ENCODE measurements at regions not wholly inside any gene's neighbourhood (a gene's known extent, or its start where the extent isn't known, plus 50 kb on each side); places are given as distances from the start of the nearest gene placed in this dataset.

DNA sequence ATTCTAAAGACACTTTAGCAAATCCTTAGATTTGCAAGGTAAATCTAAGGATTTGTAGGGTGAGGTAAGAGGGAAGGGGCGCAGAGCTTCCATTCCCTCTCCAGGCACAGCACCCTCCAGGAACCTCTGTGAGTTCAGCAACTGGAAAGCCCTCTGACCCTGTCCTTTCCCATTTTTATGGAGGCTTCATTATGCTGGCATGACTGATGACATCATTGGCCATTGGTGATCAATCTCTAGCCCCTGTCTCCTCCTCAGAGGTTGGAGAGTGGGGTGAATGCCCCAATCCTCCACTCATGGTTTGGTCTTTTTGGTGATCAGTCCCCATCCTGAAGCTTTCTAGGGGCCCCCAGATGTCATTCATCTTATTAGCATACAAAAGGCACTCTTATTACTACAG lies 187.8 kb downstream of the TSN start:
- H3K4me3 ChIP-seq (ENCODE audit: control insufficient read depth, low read depth, low read length), result no peak overlapping the region
- TF ChIP-seq CTCF (conservative IDR thresholded peaks at IDR 0.05; ENCODE audit: control insufficient read depth, insufficient read depth, low read depth, low read length), result no peak
- no peak for DNase-seq (ENCODE audit: low read depth)

DNA sequence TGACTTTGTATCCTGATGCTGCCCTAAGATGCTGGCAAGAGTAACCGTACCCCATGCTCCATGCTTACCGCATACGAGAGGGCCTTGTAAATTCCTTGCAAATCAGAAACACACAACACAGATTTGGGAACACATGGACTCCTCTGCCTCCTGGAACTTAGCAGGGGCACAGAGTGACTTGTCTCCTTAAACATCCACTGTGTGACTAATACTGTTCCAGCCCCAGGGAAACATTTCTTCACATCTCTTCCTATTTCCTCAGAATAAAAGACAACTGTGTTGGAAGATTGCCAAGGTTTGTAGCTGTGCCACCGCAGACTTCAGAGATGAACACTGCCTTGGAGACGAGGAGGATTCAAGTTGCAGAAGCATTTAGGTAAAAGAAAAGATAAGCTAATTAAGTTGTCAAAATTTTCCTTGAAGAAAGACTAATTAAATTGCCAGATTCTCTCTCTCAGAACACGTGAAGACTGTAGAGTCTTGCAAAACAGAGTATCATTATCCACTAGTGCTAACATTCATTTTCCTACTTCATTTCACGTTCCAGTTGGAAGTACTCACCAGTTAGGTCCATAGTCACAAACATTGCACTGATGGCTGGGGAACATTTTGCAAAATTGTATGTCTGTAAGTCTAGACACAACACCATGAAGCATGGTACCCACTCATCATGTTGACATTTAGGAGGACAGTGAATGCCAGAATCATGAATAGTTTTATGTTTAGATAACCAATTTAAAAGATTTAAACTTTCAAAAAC lies 188.8 kb downstream of the TSN start:
- H3K4me3 ChIP-seq (ENCODE audit: control insufficient read depth, low read depth, low read length), result no peak overlapping the region
- TF ChIP-seq CTCF (conservative IDR thresholded peaks at IDR 0.05; ENCODE audit: control insufficient read depth, insufficient read depth, low read depth, low read length), result no peak
- DNase-seq (ENCODE audit: low read depth), result peak; percentile 93

DNA sequence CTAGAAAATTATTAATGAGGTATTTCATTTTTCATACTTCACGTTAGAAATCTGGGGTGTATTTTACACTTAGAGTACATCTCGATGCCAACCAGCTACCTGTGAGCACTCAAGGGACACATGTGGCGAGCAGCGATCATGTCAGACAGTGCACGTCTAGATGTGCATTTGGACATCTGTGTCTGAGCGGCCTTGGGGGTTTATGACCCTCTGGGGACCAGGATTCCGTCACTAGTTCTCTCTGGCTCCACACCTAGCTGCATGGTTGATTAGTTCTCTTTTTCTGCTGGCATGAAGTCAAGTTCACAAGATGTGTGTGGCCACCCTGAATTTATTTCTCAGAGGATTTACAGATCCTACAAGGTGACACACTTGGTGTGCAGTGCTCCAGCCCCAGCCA lies 192.2 kb downstream of the TSN start:
- DNase-seq (ENCODE audit: low read depth), result no peak
- no peak overlapping the region for H3K4me3 ChIP-seq (ENCODE audit: control insufficient read depth, low read depth, low read length)
- TF ChIP-seq CTCF (conservative IDR thresholded peaks at IDR 0.05; ENCODE audit: control insufficient read depth, insufficient read depth, low read depth, low read length), result no peak

GRCh38 chr2:121949271-121949670 lies 193.8 kb downstream of the TSN start:
- no peak for DNase-seq (ENCODE audit: low read depth)
- no peak overlapping the region for H3K4me3 ChIP-seq (ENCODE audit: control insufficient read depth, low read depth, low read length)
- TF ChIP-seq CTCF (conservative IDR thresholded peaks at IDR 0.05; ENCODE audit: control insufficient read depth, insufficient read depth, low read depth, low read length), result no peak

- TF ChIP-seq CTCF (conservative IDR thresholded peaks at IDR 0.05; ENCODE audit: control insufficient read depth, insufficient read depth, low read depth, low read length), result no peak
- H3K4me3 ChIP-seq (ENCODE audit: control insufficient read depth, low read depth, low read length), result no peak overlapping the region
- DNase-seq (ENCODE audit: low read depth), result no peak
Measured at GRCh38 chr2:121955426-121955825, 200.0 kb downstream of the TSN start.

DNA sequence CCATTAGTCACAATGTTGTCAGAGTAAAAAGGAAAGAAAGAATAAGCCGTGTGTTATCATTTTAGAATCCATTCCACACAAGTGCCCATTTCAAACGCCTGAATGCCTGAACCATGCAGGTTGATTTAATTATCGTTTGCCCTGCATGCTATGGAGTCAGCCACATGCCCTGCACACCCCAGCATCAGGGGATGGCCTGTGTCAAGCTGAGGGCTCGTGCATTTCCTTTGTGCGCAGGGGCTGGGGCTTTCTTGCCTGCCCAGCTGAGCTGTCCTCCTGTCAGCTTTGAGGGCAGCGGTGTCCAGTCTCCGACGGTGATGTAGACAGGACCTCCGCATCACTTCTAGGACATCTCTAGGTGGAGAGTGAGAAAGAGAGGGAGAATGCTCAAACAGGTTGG lies 200.4 kb downstream of the TSN start:
- no peak overlapping the region for H3K4me3 ChIP-seq (ENCODE audit: control insufficient read depth, low read depth, low read length)
- DNase-seq (ENCODE audit: low read depth), result no peak
- TF ChIP-seq CTCF (conservative IDR thresholded peaks at IDR 0.05; ENCODE audit: control insufficient read depth, insufficient read depth, low read depth, low read length), result no peak

DNA sequence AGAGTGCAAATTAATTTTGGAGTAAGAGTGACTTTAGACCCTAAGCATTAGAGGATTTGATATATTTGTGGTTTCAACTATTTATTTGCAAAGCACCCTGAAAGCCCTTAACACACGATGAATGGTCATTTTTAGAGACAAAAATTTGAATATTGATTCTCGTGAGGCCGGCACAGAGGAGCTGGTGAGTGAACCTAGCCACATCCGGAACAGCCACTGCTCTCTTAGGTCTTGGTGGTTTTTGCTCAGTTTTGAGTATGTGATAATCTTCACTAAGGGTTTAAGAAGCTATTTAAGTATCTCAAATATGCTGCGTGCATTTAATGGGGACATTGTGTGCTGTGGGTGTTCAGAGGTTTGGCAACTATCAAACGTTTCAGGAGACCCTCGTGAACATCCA lies 204.8 kb downstream of the TSN start:
- H3K4me3 ChIP-seq (ENCODE audit: control insufficient read depth, low read depth, low read length), result no peak overlapping the region

More for the DNA sequence above, 204.8 kb downstream of the TSN start:
- no peak for TF ChIP-seq CTCF (conservative IDR thresholded peaks at IDR 0.05; ENCODE audit: control insufficient read depth, insufficient read depth, low read depth, low read length)
- no peak for DNase-seq (ENCODE audit: low read depth)

All from fibroblast of mammary gland (primary cell).